ENCODE measurements at regions not wholly inside any gene's neighbourhood (a gene's known extent, or its start where the extent isn't known, plus 50 kb on each side); places are given as distances from the start of the nearest gene placed in this dataset.

DNA sequence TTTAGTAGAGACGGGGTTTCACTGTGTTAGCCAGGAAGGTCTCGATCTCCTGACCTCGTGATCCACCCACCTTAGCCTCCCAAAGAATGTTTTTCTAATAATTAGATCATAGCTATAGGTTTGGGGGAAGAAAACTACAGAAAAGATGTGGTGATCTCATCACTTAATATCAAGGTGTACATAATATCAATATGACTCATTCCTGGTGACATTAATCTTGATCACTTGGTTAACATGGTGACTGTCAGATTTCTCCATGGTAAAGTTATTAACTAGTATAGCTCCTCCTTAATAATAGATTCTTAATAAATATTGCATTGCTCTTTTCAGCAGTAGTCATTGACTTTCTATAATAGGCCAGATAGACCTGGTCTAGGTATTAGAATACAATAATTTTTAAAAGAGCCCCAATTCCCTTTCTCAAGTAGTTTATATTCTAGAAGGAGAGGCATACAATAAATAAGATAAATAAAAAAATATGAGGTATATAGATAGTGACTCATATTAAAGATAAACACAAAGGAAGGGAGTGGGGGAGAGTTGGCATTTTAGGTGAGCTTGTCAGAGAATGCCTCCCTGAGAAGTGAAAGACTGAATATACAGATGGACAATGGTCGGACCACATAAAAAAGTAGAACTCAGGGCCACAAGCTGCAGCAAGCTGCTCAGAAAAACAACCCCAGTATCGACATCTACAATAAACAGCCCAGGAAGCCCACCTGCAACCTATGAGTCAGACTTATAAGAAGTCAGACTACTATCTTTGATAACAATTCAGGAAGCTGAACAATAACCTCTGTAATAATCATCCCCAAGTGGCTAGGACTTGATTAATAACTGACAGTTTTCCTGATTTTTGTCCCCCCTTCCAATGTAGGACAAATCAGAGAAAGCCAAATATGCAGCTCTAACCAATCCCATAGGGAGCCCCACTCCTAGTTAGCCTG, 210.8 kb downstream of the RFC3 start:
- TF ChIP-seq, protein P1, sequence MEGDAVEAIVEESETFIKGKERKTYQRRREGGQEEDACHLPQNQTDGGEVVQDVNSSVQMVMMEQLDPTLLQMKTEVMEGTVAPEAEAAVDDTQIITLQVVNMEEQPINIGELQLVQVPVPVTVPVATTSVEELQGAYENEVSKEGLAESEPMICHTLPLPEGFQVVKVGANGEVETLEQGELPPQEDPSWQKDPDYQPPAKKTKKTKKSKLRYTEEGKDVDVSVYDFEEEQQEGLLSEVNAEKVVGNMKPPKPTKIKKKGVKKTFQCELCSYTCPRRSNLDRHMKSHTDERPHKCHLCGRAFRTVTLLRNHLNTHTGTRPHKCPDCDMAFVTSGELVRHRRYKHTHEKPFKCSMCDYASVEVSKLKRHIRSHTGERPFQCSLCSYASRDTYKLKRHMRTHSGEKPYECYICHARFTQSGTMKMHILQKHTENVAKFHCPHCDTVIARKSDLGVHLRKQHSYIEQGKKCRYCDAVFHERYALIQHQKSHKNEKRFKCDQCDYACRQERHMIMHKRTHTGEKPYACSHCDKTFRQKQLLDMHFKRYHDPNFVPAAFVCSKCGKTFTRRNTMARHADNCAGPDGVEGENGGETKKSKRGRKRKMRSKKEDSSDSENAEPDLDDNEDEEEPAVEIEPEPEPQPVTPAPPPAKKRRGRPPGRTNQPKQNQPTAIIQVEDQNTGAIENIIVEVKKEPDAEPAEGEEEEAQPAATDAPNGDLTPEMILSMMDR (IDR thresholded peaks at IDR 0.05; ENCODE audit: low read depth, low read length): no peak
- TF ChIP-seq EZH2phosphoT487 (IDR thresholded peaks at IDR 0.05; ENCODE audit: low read depth): no peak

Data from OCI-LY3 (cell line).